ENCODE measurements at regions not wholly inside any gene's neighbourhood (a gene's known extent, or its start where the extent isn't known, plus 50 kb on each side); places are given as distances from the start of the nearest gene placed in this dataset.

DNA sequence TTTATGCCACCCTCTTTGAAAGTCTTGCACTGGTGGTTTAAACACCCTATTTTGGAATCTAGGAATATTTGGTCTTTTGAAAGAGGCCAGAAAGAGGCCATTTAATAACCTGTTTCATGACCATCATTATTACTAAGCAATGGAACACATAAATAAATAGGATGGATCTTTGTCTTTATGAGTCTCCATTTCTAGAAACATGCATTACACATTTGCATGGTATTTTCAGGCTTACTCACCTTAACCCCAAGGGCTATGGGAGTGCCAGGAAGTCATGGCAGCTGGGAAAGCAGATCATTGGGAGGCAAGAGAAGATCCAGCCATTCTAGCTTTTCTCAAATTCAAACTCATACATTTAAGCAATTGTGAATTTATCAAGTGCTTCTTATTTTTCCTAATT lies 185.8 kb upstream of the POU2AF2 start:
- in situ Hi-C loops (cut with MboI; ENCODE audit: low sequenced_read_pairs, unreplicated experiment), result no loop called here

DNA sequence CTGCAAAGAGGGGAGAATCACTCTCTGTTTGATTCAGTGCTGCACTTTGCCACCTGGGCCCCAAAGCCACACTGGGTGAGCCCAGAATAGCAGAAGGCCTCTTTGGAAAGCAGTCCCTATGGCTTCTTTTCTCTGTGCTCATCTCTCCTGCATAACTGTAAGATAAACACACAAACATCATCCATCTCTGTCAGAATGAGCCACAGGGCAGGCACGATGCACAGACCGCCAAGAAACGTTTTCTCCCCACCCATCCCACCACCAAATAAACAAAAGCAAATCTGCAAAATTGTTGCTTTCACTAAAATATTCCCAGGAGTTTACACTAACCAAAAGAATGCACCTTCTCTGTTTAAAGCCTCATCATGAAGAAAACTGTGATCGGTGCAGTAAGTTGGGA lies 196.4 kb upstream of the POU2AF2 start:
- TF ChIP-seq, protein P1, sequence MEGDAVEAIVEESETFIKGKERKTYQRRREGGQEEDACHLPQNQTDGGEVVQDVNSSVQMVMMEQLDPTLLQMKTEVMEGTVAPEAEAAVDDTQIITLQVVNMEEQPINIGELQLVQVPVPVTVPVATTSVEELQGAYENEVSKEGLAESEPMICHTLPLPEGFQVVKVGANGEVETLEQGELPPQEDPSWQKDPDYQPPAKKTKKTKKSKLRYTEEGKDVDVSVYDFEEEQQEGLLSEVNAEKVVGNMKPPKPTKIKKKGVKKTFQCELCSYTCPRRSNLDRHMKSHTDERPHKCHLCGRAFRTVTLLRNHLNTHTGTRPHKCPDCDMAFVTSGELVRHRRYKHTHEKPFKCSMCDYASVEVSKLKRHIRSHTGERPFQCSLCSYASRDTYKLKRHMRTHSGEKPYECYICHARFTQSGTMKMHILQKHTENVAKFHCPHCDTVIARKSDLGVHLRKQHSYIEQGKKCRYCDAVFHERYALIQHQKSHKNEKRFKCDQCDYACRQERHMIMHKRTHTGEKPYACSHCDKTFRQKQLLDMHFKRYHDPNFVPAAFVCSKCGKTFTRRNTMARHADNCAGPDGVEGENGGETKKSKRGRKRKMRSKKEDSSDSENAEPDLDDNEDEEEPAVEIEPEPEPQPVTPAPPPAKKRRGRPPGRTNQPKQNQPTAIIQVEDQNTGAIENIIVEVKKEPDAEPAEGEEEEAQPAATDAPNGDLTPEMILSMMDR (IDR thresholded peaks at IDR 0.05; ENCODE audit: borderline replicate concordance, control extremely low read depth, extremely low read depth, insufficient read depth, missing control alignments), result no peak
- DNase-seq (ENCODE audit: low spot score), result no peak
- in situ Hi-C loops (cut with MboI; ENCODE audit: low sequenced_read_pairs, unreplicated experiment), result no loop called here

More for the DNA sequence above, 185.8 kb upstream of the POU2AF2 start:
- no peak for DNase-seq (ENCODE audit: low spot score)
- TF ChIP-seq, protein P1 (IDR thresholded peaks at IDR 0.05; ENCODE audit: borderline replicate concordance, control extremely low read depth, extremely low read depth, insufficient read depth, missing control alignments), result no peak

DNA sequence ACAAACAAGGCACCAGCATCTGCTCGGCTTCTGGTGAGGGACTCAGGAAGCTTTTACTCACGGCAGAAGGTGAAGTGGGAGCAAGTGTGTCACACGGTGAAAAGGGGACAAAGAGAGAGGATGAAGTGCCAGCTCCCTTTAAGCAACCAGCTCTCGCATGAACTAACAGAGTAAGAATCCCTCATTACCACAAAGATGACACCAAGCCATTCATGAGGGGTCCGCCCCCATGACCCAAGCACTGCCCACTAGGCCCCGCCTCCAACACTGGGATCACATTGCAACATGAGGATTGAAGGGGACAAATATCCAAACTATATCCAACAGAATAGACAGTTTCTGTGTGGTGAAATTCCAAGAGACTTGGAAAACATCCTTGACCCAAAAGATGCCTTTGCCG lies 198.2 kb upstream of the POU2AF2 start:
- in situ Hi-C loops (cut with MboI; ENCODE audit: low sequenced_read_pairs, unreplicated experiment), result no loop called here
- TF ChIP-seq, protein P1 (IDR thresholded peaks at IDR 0.05; ENCODE audit: borderline replicate concordance, control extremely low read depth, extremely low read depth, insufficient read depth, missing control alignments), result no peak
- DNase-seq (ENCODE audit: low spot score), result no peak

DNA sequence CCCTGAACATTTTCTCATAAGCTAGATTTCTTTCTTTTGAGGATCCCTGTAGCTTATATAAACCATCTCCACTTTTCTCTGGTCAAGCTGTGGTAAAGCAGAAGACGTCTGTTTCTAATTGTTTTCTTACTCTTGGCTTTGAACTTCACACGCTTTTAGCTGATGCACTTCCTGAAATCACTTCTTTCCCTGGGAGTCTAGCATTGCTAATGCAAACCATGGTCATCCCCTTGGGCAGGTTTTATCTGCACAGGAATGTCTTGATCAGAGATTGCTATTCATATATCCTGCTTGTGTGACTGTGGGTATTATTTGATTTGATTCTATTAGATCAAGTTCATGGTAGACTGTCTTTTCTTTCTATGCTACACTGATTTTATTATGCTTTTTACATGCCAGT lies 199.2 kb upstream of the POU2AF2 start:
- in situ Hi-C loops (cut with MboI; ENCODE audit: low sequenced_read_pairs, unreplicated experiment), result no loop called here
- DNase-seq (ENCODE audit: low spot score), result no peak
- TF ChIP-seq, protein P1 (IDR thresholded peaks at IDR 0.05; ENCODE audit: borderline replicate concordance, control extremely low read depth, extremely low read depth, insufficient read depth, missing control alignments), result no peak

DNA sequence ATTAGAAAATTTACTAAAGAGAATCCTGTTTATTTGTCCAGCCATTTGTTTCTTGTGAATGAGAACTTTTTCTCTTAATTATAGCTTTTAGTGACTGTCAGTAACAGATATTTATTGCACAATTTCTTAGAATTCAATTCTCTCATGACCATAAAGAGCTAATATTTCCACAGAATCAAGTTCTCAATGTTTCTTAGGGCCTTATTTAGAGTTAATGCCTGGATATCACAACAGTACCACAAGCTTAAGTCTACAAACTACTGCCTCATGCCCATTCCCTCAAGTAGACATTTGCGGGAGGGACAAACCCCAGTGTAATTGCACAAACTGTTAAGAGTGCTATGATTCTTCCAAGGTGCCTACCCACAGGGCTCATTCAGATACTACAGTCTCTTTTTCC lies 199.7 kb upstream of the POU2AF2 start:
- in situ Hi-C loops (cut with MboI; ENCODE audit: low sequenced_read_pairs, unreplicated experiment), result no loop called here
- DNase-seq (ENCODE audit: low spot score), result no peak
- TF ChIP-seq, protein P1 (IDR thresholded peaks at IDR 0.05; ENCODE audit: borderline replicate concordance, control extremely low read depth, extremely low read depth, insufficient read depth, missing control alignments), result no peak

DNA sequence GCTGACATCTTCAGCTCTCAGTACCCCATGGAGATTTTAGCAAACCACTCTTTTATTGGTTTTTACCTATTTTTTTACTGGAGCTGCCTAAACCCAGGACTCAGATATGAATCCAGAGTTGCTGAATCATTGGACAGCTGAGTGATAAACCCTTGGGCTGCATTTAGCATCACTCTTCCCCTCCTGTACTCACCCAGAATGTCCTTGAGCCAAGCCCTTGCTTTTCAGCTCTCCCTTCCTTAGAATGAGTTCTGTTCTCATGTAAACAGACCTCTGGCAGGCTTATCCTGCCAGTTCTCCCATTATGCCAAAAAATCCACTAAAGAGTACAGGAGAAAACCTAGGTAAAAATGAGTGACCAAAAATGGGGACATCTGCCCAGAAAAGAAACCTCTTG lies 200.1 kb upstream of the POU2AF2 start:
- TF ChIP-seq, protein P1 (IDR thresholded peaks at IDR 0.05; ENCODE audit: borderline replicate concordance, control extremely low read depth, extremely low read depth, insufficient read depth, missing control alignments), result no peak
- in situ Hi-C loops (cut with MboI; ENCODE audit: low sequenced_read_pairs, unreplicated experiment), result no loop called here
- DNase-seq (ENCODE audit: low spot score), result no peak
